GM23338 (cell line): ENCODE measurements at regions not wholly inside any gene's neighbourhood (a gene's known extent, or its start where the extent isn't known, plus 50 kb on each side); places are given as distances from the start of the nearest gene placed in this dataset.

Experiments
- ATAC-seq: fragments of 200-7000 bp; cut with Tn5 transposase; 3 replicates; pipeline ENCODE4 v1.9.1; 2020
- DNase-seq: peaks from one replicate; pipeline ENCODE4 v3.0.0-alpha.2; 2015; ENCODE audit warnings: low spot score
- H2AFZ ChIP-seq: fragments of 200-600 bp; sonication (generic); 2 replicates; pipeline ENCODE4 v1.8.0; 2016; ENCODE audit warnings: antibody characterized with exemption, mild to moderate bottlenecking, moderate library complexity
- H3F3A ChIP-seq: fragments of 200-600 bp; sonication (generic); replicated peaks from 2 replicates; pipeline ENCODE4 v1.8.0; 2017; ENCODE audit warnings: antibody characterized with exemption, mixed run types, low read depth
- H3K27ac ChIP-seq: fragments of 200-600 bp; sonication (generic); 2 replicates; pipeline ENCODE4 v1.6.1; 2016; ENCODE audit warnings: low read depth
- H3K27me3 ChIP-seq: fragments of 200-600 bp; sonication (generic); 2 replicates; pipeline ENCODE4 v1.8.0; 2016; ENCODE audit warnings: mild to moderate bottlenecking, mixed run types, moderate library complexity; ENCODE audit not compliant: insufficient read depth
- H3K36me3 ChIP-seq: fragments of 200-600 bp; sonication (generic); 2 replicates; pipeline ENCODE4 v1.8.0; 2016; ENCODE audit warnings: mild to moderate bottlenecking; ENCODE audit not compliant: insufficient read depth
- H3K4me1 ChIP-seq: fragments of 200-600 bp; sonication (generic); 2 replicates; pipeline ENCODE4 v1.8.0; 2016; ENCODE audit warnings: mild to moderate bottlenecking, moderate library complexity; ENCODE audit not compliant: insufficient read depth
- H3K4me2 ChIP-seq: fragments of 200-600 bp; sonication (generic); 2 replicates; pipeline ENCODE4 v1.7.1; 2017; ENCODE audit warnings: mixed run types
- H3K4me3 ChIP-seq: fragments of 200-600 bp; sonication (generic); 2 replicates; pipeline ENCODE4 v1.6.1; 2016; ENCODE audit warnings: mixed run types
- H3K79me2 ChIP-seq: fragments of 200-600 bp; sonication (generic); replicated peaks from 2 replicates; pipeline ENCODE4 v1.8.0; 2017; ENCODE audit warnings: mild to moderate bottlenecking; ENCODE audit not compliant: insufficient read depth
- H3K9me2 ChIP-seq: fragments of 200-600 bp; sonication (generic); 2 replicates; pipeline ENCODE4 v1.8.0; 2017; ENCODE audit not compliant: insufficient read depth
- H4K20me1 ChIP-seq: fragments of 200-600 bp; sonication (generic); replicated peaks from 2 replicates; pipeline ENCODE4 v1.8.0; 2017; ENCODE audit warnings: mild to moderate bottlenecking; ENCODE audit not compliant: insufficient read depth
- H3K27ac Mint-ChIP-seq: 2 replicates; pipeline ENCODE4 v1.8.0; 2020; ENCODE audit warnings: inconsistent platforms, mild to moderate bottlenecking, moderate library complexity, mixed read lengths
- H3K27me3 Mint-ChIP-seq: 3 replicates; pipeline ENCODE4 v1.8.0; 2022; ENCODE audit warnings: low read depth, mild to moderate bottlenecking, moderate library complexity, mixed read lengths, inconsistent platforms; ENCODE audit not compliant: insufficient read depth, poor library complexity
- H3K36me3 Mint-ChIP-seq: 3 replicates; pipeline ENCODE4 v1.8.0; 2021; ENCODE audit warnings: low read depth, mild to moderate bottlenecking, inconsistent platforms, moderate library complexity, mixed read lengths
- H3K4me1 Mint-ChIP-seq: 3 replicates; pipeline ENCODE4 v1.8.0; 2020; ENCODE audit warnings: mild to moderate bottlenecking, inconsistent platforms, mixed read lengths
- H3K4me3 Mint-ChIP-seq: 3 replicates; pipeline ENCODE4 v1.8.0; 2021; ENCODE audit warnings: moderate library complexity, mild to moderate bottlenecking, inconsistent platforms, mixed read lengths
- H3K9me3 Mint-ChIP-seq: 3 replicates; pipeline ENCODE4 v1.8.0; 2020; ENCODE audit warnings: moderate library complexity, mild to moderate bottlenecking, inconsistent platforms, mixed read lengths
- CREB1 ChIP-seq: fragments of 250-450 bp; sonication (Bioruptor Pico); IDR thresholded peaks from 2 replicates; pipeline ENCODE4 v1.5.0; 2020; ENCODE audit warnings: low read depth, mild to moderate bottlenecking, moderate library complexity
- ETS1 ChIP-seq: IDR thresholded peaks from 2 replicates; pipeline ENCODE4 v1.6.1; 2016; ENCODE audit warnings: antibody characterized with exemption
- EZH2 ChIP-seq: fragments of 200-600 bp; sonication (generic); IDR thresholded peaks from one replicate; pipeline ENCODE4 v1.8.0; 2017; ENCODE audit warnings: antibody characterized with exemption, mild to moderate bottlenecking, low read depth; ENCODE audit not compliant: unreplicated experiment
- EZH2phosphoT487 ChIP-seq: fragments of 200-600 bp; sonication (generic); IDR thresholded peaks from one replicate; pipeline ENCODE4 v1.8.1; 2018; ENCODE audit warnings: antibody characterized with exemption; ENCODE audit not compliant: unreplicated experiment
- JUNB ChIP-seq: IDR thresholded peaks from one replicate; pipeline ENCODE4 v1.6.1; 2016; ENCODE audit warnings: antibody characterized with exemption; ENCODE audit not compliant: unreplicated experiment
- NANOG ChIP-seq: IDR thresholded peaks from 2 replicates; pipeline ENCODE4 v1.6.1; 2016; ENCODE audit warnings: antibody characterized with exemption, borderline replicate concordance
- POLR2AphosphoS5 ChIP-seq: IDR thresholded peaks from 2 replicates; pipeline ENCODE4 v1.6.1; 2016; ENCODE audit warnings: antibody characterized with exemption, low read depth
- REST ChIP-seq: IDR thresholded peaks from one replicate; pipeline ENCODE4 v1.6.1; 2018; ENCODE audit warnings: antibody characterized with exemption; ENCODE audit not compliant: unreplicated experiment
- STAT1 ChIP-seq: IDR thresholded peaks from one replicate; pipeline ENCODE4 v1.6.1; 2016; ENCODE audit warnings: antibody characterized with exemption; ENCODE audit not compliant: unreplicated experiment
- ZNF114 ChIP-seq: fragments of 250-450 bp; sonication (Bioruptor Pico); IDR thresholded peaks from 2 replicates; pipeline ENCODE4 v1.5.0; 2020; ENCODE audit warnings: mild to moderate bottlenecking, moderate library complexity
- ZNF331 ChIP-seq: fragments of 250-450 bp; sonication (Bioruptor Pico); IDR thresholded peaks from 2 replicates; pipeline ENCODE4 v1.5.0; 2020; ENCODE audit warnings: low read depth, mild to moderate bottlenecking, moderate library complexity
- TF ChIP-seq, protein P1 (sequence below), 2 experiments: fragments of 200-600 bp in 1 of 2; sonication (generic) in 1 of 2; conservative IDR thresholded peaks; 2 replicates each; pipeline versions ENCODE4 v1.5.1 to v1.6.1; 2016 to 2017; ENCODE audit warnings: antibody characterized with exemption in 2 of 2, low read depth in 2 of 2, mild to moderate bottlenecking in 2 of 2, moderate library complexity in 1 of 2
- TF ChIP-seq, protein P2 (sequence below): fragments of 250-450 bp; sonication (Bioruptor Pico); IDR thresholded peaks from 2 replicates; pipeline ENCODE4 v1.5.0; 2020; ENCODE audit warnings: mild to moderate bottlenecking, moderate library complexity

DNA sequence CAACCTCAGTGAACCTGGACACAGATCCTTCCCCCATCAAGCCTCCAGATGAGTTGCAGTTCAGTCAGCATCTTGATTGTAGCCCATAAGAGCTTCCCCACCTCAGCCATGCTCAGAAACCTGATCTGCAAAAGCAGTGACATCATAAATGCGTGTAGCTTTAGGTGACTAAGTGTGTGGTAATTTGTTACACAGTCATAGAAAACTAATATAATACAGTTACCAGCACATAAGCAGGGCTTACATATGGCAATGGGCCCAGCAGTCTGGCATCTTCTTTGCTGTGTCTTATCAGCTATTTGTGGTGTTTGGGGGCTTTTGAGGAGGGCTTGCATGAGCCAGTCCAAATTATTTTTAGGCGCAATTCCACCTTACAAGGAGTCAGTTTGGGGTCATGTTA lies 807.0 kb downstream of the SLC4A3 start:
- no peak for ATAC-seq
- Histone ChIP-seq H4K20me1 (no peaks in the 10 kb centered on the region), H3K27me3 (no peaks in the 10 kb centered on the region), H3K36me3 (no peaks in the 10 kb centered on the region), H3K27ac (no peak overlapping the region), H3F3A (no peaks in the 10 kb centered on the region), H3K79me2 (no peaks in the 10 kb centered on the region), H3K9me2 (peaks cover 4% of the 10 kb centered on the region; the same call in 1 of the 2 replicates), H3K4me3 (no peak overlapping the region), H2AFZ (no peak overlapping the region), H3K4me2 (no peak overlapping the region), H3K4me1 (no peaks in the 10 kb centered on the region)
- DNase-seq = no peak
- TF ChIP-seq EZH2phosphoT487 (no peak), EZH2 (no peak), REST (no peak), POLR2AphosphoS5 (no peak), NANOG (no peak), ZNF114 (CRISPR knock-in tag) (no peak), CREB1 (CRISPR knock-in tag) (no peak), JUNB (no peak), STAT1 (no peak), ETS1 (no peak), ZNF331 (CRISPR knock-in tag) (no peak)
- TF ChIP-seq, protein P1, sequence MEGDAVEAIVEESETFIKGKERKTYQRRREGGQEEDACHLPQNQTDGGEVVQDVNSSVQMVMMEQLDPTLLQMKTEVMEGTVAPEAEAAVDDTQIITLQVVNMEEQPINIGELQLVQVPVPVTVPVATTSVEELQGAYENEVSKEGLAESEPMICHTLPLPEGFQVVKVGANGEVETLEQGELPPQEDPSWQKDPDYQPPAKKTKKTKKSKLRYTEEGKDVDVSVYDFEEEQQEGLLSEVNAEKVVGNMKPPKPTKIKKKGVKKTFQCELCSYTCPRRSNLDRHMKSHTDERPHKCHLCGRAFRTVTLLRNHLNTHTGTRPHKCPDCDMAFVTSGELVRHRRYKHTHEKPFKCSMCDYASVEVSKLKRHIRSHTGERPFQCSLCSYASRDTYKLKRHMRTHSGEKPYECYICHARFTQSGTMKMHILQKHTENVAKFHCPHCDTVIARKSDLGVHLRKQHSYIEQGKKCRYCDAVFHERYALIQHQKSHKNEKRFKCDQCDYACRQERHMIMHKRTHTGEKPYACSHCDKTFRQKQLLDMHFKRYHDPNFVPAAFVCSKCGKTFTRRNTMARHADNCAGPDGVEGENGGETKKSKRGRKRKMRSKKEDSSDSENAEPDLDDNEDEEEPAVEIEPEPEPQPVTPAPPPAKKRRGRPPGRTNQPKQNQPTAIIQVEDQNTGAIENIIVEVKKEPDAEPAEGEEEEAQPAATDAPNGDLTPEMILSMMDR (conservative IDR thresholded peaks at IDR 0.05; ENCODE audit: low read depth in 2 of 2) = no peak
- TF ChIP-seq, protein P2, sequence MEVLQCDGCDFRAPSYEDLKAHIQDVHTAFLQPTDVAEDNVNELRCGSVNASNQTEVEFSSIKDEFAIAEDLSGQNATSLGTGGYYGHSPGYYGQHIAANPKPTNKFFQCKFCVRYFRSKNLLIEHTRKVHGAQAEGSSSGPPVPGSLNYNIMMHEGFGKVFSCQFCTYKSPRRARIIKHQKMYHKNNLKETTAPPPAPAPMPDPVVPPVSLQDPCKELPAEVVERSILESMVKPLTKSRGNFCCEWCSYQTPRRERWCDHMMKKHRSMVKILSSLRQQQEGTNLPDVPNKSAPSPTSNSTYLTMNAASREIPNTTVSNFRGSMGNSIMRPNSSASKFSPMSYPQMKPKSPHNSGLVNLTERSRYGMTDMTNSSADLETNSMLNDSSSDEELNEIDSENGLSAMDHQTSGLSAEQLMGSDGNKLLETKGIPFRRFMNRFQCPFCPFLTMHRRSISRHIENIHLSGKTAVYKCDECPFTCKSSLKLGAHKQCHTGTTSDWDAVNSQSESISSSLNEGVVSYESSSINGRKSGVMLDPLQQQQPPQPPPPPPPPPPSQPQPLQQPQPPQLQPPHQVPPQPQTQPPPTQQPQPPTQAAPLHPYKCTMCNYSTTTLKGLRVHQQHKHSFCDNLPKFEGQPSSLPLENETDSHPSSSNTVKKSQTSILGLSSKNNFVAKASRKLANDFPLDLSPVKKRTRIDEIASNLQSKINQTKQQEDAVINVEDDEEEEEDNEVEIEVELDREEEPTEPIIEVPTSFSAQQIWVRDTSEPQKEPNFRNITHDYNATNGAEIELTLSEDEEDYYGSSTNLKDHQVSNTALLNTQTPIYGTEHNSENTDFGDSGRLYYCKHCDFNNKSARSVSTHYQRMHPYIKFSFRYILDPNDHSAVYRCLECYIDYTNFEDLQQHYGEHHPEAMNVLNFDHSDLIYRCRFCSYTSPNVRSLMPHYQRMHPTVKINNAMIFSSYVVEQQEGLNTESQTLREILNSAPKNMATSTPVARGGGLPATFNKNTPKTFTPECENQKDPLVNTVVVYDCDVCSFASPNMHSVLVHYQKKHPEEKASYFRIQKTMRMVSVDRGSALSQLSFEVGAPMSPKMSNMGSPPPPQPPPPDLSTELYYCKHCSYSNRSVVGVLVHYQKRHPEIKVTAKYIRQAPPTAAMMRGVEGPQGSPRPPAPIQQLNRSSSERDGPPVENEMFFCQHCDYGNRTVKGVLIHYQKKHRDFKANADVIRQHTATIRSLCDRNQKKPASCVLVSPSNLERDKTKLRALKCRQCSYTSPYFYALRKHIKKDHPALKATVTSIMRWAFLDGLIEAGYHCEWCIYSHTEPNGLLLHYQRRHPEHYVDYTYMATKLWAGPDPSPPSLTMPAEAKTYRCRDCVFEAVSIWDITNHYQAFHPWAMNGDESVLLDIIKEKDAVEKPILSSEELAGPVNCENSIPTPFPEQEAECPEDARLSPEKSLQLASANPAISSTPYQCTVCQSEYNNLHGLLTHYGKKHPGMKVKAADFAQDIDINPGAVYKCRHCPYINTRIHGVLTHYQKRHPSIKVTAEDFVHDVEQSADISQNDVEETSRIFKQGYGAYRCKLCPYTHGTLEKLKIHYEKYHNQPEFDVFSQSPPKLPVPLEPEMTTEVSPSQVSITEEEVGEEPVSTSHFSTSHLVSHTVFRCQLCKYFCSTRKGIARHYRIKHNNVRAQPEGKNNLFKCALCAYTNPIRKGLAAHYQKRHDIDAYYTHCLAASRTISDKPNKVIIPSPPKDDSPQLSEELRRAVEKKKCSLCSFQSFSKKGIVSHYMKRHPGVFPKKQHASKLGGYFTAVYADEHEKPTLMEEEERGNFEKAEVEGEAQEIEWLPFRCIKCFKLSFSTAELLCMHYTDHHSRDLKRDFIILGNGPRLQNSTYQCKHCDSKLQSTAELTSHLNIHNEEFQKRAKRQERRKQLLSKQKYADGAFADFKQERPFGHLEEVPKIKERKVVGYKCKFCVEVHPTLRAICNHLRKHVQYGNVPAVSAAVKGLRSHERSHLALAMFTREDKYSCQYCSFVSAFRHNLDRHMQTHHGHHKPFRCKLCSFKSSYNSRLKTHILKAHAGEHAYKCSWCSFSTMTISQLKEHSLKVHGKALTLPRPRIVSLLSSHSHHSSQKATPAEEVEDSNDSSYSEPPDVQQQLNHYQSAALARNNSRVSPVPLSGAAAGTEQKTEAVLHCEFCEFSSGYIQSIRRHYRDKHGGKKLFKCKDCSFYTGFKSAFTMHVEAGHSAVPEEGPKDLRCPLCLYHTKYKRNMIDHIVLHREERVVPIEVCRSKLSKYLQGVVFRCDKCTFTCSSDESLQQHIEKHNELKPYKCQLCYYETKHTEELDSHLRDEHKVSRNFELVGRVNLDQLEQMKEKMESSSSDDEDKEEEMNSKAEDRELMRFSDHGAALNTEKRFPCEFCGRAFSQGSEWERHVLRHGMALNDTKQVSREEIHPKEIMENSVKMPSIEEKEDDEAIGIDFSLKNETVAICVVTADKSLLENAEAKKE (CRISPR knock-in tag) = no peak
- Mint-ChIP-seq H3K27me3 (no peaks in the 10 kb centered on the region), H3K9me3 (no peaks in the 10 kb centered on the region), H3K27ac (no peak overlapping the region), H3K4me3 (no peak overlapping the region), H3K36me3 (no peaks in the 10 kb centered on the region; the same call in 2 of the 3 replicates), H3K4me1 (no peaks in the 10 kb centered on the region)
